Gastroesophageal sphincter (tissue), 4 donors: ENCODE measurements at regions not wholly inside any gene's neighbourhood (a gene's known extent, or its start where the extent isn't known, plus 50 kb on each side); places are given as distances from the start of the nearest gene placed in this dataset.

ENCODE experiments used
- ATAC-seq: fragments of 150-250 bp; one replicate; pipeline ENCODE4 v1.9.1; 2016; ENCODE audit warnings: mild to moderate bottlenecking, moderate library complexity
- H3K27ac ChIP-seq, 4 donors: fragments of 200-600 bp; sonication (generic) in 3 of 4; 1 replicate in 3 of 4; 2 replicates in 1 of 4; pipeline ENCODE4 v1.5.1; 2016 to 2019
- H3K27me3 ChIP-seq: fragments of 200-600 bp; sonication (generic); one replicate; pipeline ENCODE4 v1.5.1; 2019
- H3K36me3 ChIP-seq, 2 donors: fragments of 200-600 bp; sonication (generic); one replicate each; pipeline ENCODE4 v1.5.1; 2019; ENCODE audit warnings: control low read depth in 1 of 2
- H3K4me1 ChIP-seq, 3 donors: fragments of 200-600 bp; sonication (generic); 1 replicate in 2 of 3; 2 replicates in 1 of 3; pipeline ENCODE4 v1.5.1; 2016 to 2019; ENCODE audit warnings: control low read depth in 2 of 3
- H3K4me3 ChIP-seq, 2 donors: fragments of 200-600 bp; sonication (generic); one replicate each; pipeline ENCODE4 v1.5.1; 2019; ENCODE audit warnings: mild to moderate bottlenecking in 1 of 2, moderate library complexity in 1 of 2
- H3K9me3 ChIP-seq, 3 donors: fragments of 200-600 bp; sonication (generic); one replicate each; pipeline ENCODE4 v1.5.1; 2017 to 2019; ENCODE audit warnings: control low read depth in 2 of 3
- EP300 ChIP-seq: sonication (generic); formaldehyde crosslinking; IDR thresholded peaks from one replicate; pipeline ENCODE4 v1.6.1; 2017; ENCODE audit warnings: antibody characterized with exemption, mild to moderate bottlenecking
- POLR2A ChIP-seq, 2 donors: fragments of 450-650 bp; IDR thresholded peaks; one replicate each; pipeline ENCODE4 v1.6.1; 2017; ENCODE audit warnings: antibody characterized with exemption in 2 of 2, mild to moderate bottlenecking in 2 of 2, moderate library complexity in 1 of 2
- POLR2AphosphoS5 ChIP-seq: sonication (generic); formaldehyde crosslinking; IDR thresholded peaks from one replicate; pipeline ENCODE4 v1.6.1; 2017; ENCODE audit warnings: antibody characterized with exemption
- WGBS, 2 donors: methylation state at CpG; one replicate each; pipeline ENCODE4 v1.1.5; 2018; ENCODE audit warnings: low coverage in 1 of 2; 5-methylcytosine and 5-hydroxymethylcytosine counted together
- TF ChIP-seq, protein P1 (sequence below), 4 experiments: fragments of 200-600 bp in 2 of 4; fragments of 450-650 bp in 2 of 4; sonication (generic) in 1 of 4; IDR thresholded peaks; one replicate each; pipeline ENCODE4 v1.5.1; 2017 to 2019; ENCODE audit warnings: antibody characterized with exemption in 4 of 4, mild to moderate bottlenecking in 2 of 4, moderate library complexity in 2 of 4

- Histone ChIP-seq H3K36me3 (no peaks in the 10 kb centered on the region), H3K9me3 (no peaks in the 10 kb centered on the region), H3K4me3 (no peak overlapping the region), H3K27ac (no peak overlapping the region), H3K27me3 (no peaks in the 10 kb centered on the region), H3K4me1 (no peaks in the 10 kb centered on the region)
- TF ChIP-seq EP300 = no peak
- TF ChIP-seq, protein P1, sequence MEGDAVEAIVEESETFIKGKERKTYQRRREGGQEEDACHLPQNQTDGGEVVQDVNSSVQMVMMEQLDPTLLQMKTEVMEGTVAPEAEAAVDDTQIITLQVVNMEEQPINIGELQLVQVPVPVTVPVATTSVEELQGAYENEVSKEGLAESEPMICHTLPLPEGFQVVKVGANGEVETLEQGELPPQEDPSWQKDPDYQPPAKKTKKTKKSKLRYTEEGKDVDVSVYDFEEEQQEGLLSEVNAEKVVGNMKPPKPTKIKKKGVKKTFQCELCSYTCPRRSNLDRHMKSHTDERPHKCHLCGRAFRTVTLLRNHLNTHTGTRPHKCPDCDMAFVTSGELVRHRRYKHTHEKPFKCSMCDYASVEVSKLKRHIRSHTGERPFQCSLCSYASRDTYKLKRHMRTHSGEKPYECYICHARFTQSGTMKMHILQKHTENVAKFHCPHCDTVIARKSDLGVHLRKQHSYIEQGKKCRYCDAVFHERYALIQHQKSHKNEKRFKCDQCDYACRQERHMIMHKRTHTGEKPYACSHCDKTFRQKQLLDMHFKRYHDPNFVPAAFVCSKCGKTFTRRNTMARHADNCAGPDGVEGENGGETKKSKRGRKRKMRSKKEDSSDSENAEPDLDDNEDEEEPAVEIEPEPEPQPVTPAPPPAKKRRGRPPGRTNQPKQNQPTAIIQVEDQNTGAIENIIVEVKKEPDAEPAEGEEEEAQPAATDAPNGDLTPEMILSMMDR (IDR thresholded peaks at IDR 0.05) = no peak
- no peak for TF ChIP-seq POLR2AphosphoS5
- no peak for TF ChIP-seq POLR2A (IDR thresholded peaks at IDR 0.05)
- ATAC-seq = no peak
These were observed 274.6 kb downstream of the ANKRD50 start for GRCh38 chr4:124437853-124438495.

DNA sequence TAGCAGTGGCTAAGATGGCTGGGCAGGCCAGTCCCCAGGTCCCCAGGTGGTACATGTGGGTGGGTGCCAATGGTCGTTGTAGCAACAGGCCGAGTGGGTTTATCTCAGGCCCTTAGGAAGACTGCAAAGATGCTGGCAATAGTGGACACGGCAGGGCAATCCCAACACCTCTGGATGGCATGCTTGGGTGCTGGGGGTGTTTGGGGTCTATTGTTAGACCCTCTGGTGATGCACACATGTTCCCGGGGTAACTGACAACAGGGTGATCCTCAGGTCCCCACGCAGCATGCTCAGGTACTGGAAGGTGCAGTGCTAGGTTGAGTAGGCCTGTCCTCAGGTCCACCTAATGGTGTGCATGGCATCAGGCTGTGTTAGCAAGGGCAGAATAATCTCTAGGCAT lies 267.5 kb downstream of the ANKRD50 start:
- Histone ChIP-seq H3K27ac (no peak overlapping the region), H3K9me3 (peaks cover 0 to 19% (median 0%) of the 10 kb centered on the region in 3 donors), H3K27me3 (no peaks in the 10 kb centered on the region), H3K4me3 (no peak overlapping the region), H3K4me1 (no peaks in the 10 kb centered on the region), H3K36me3 (no peaks in the 10 kb centered on the region)
- WGBS, 2 donors = 90 to 92% methylated on average over 2 of the region's 5 CpGs
- TF ChIP-seq POLR2AphosphoS5 (no peak), EP300 (no peak), POLR2A (IDR thresholded peaks at IDR 0.05) (no peak)
- TF ChIP-seq, protein P1 (IDR thresholded peaks at IDR 0.05) = no peak
- ATAC-seq = no peak

- Histone ChIP-seq H3K4me1 (no peaks in the 10 kb centered on the region), H3K9me3 (no peaks in the 10 kb centered on the region), H3K36me3 (no peaks in the 10 kb centered on the region), H3K4me3 (no peak overlapping the region), H3K27me3 (no peaks in the 10 kb centered on the region), H3K27ac (no peak overlapping the region)
- 89 to 93% methylated on average over 1 of the region's 1 CpG for WGBS, 2 donors
- TF ChIP-seq POLR2A (IDR thresholded peaks at IDR 0.05) (no peak), EP300 (no peak)
- TF ChIP-seq, protein P1 (IDR thresholded peaks at IDR 0.05) = no peak
- ATAC-seq = no peak
These were observed 262.7 kb downstream of the ANKRD50 start for GRCh38 chr4:124449881-124450280.

DNA sequence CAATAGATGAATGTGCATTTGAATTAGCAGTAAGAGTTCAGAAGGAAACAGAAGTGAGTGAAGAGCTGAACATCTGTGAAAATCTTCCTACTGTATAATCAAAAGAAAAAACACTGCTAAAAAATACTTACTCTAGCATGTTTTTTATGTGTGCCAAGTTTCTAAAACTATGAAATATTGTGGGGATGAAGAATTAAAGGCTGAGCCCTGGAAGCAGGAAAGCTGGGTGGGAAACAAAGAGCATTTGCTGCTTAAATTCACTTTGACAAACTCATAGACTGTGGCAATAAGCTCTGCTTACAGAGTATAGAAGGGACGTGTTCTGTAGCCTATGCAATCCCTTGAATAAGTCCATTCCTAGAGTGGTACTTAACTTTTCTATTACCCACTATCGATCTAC lies 261.7 kb downstream of the ANKRD50 start:
- H3K27me3 ChIP-seq = no peaks in the 10 kb centered on the region
- no peaks in the 10 kb centered on the region for H3K4me1 ChIP-seq
- TF ChIP-seq EP300 (no peak), POLR2A (IDR thresholded peaks at IDR 0.05) (no peak), POLR2AphosphoS5 (no peak)
- TF ChIP-seq, protein P1 (IDR thresholded peaks at IDR 0.05) = no peak
- no peak for ATAC-seq
- H3K9me3 ChIP-seq = no peaks in the 10 kb centered on the region
- no peaks in the 10 kb centered on the region for H3K36me3 ChIP-seq
- H3K4me3 ChIP-seq = no peak overlapping the region
- WGBS, 2 donors = 71 to 81% methylated on average over 2 of the region's 2 CpGs
- no peak overlapping the region for H3K27ac ChIP-seq

DNA sequence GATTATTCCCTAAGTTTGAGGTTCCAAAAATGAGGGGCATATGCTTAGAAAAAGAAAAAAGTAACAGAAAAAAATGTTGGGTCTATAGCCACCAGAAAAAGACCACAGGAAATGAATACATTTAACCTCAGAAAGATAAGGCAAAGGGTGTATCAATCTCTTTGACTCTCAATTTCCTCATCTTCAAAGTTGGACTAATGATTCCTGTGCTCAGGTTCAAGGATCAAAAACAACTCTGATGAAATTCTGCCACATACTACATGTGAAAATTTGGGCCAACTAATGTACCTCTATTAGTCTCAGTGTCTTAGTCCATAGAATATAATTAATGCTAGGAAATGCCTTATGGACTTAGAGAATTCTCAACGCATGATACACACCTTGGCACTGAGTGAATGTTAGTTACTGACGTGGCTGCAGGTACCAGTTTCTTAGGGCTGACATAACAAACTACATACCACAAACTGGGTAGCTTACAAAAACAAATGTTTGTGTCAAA lies 257.7 kb downstream of the ANKRD50 start:
- H3K9me3 ChIP-seq = no peaks in the 10 kb centered on the region
- H3K4me3 ChIP-seq = no peak overlapping the region
- no peak for TF ChIP-seq POLR2A (IDR thresholded peaks at IDR 0.05)
- TF ChIP-seq, protein P1 (IDR thresholded peaks at IDR 0.05) = no peak
- no peak for TF ChIP-seq POLR2AphosphoS5
- no peak for TF ChIP-seq EP300
- no peak for ATAC-seq
- H3K27ac ChIP-seq = no peak overlapping the region
- no peaks in the 10 kb centered on the region for H3K36me3 ChIP-seq
- no peaks in the 10 kb centered on the region for H3K27me3 ChIP-seq
- no peaks in the 10 kb centered on the region for H3K4me1 ChIP-seq
- 67% methylated on average over 1 of the region's 2 CpGs; no CpG with 5 or more reads in 1 of the 2 donors for WGBS, 2 donors
